ENCODE measurements at regions not wholly inside any gene's neighbourhood (a gene's known extent, or its start where the extent isn't known, plus 50 kb on each side); places are given as distances from the start of the nearest gene placed in this dataset.

- Histone ChIP-seq H3K4me3 (ENCODE audit: low read depth in 1 of 2, low read length in 1 of 2) (no peak overlapping the region), H3K4me1 (ENCODE audit: control insufficient read depth in 1 of 2, insufficient read depth in 1 of 2, low read depth in 1 of 2, low read length in 1 of 2) (no peaks in the 10 kb centered on the region), H3K27ac (no peak overlapping the region), H3K27me3 (no peaks in the 10 kb centered on the region), H3K36me3 (no peaks in the 10 kb centered on the region), H3K9me3 (no peaks in the 10 kb centered on the region)
- TF ChIP-seq CTCF (IDR thresholded peaks at IDR 0.05) = no peak
Measured at GRCh38 chr1:60133848-60134247, 60.3 kb upstream of the C1orf87 start.

GRCh38 chr1:60133000-60133673, 59.6 kb upstream of the C1orf87 start:
- Histone ChIP-seq H3K4me1 (ENCODE audit: control insufficient read depth in 1 of 2, insufficient read depth in 1 of 2, low read depth in 1 of 2, low read length in 1 of 2) (no peaks in the 10 kb centered on the region), H3K27me3 (no peaks in the 10 kb centered on the region), H3K27ac (no peak overlapping the region), H3K4me3 (ENCODE audit: low read depth in 1 of 2, low read length in 1 of 2) (no peak overlapping the region), H3K9me3 (no peaks in the 10 kb centered on the region), H3K36me3 (no peaks in the 10 kb centered on the region)
- no peak for TF ChIP-seq CTCF (IDR thresholded peaks at IDR 0.05)

GRCh38 chr1:60132108-60132507, 58.5 kb upstream of the C1orf87 start:
- Histone ChIP-seq H3K27ac (no peak overlapping the region), H3K27me3 (no peaks in the 10 kb centered on the region), H3K4me1 (ENCODE audit: control insufficient read depth in 1 of 2, insufficient read depth in 1 of 2, low read depth in 1 of 2, low read length in 1 of 2) (no peaks in the 10 kb centered on the region), H3K4me3 (ENCODE audit: low read depth in 1 of 2, low read length in 1 of 2) (no peak overlapping the region), H3K36me3 (no peaks in the 10 kb centered on the region), H3K9me3 (no peaks in the 10 kb centered on the region)
- no peak for TF ChIP-seq CTCF (IDR thresholded peaks at IDR 0.05)

GRCh38 chr1:60130703-60131102, 57.1 kb upstream of the C1orf87 start:
- no peak overlapping the region for H3K4me3 ChIP-seq (ENCODE audit: low read depth in 1 of 2, low read length in 1 of 2)
- H3K27ac ChIP-seq = no peak overlapping the region
- no peaks in the 10 kb centered on the region for H3K36me3 ChIP-seq
- no peak for TF ChIP-seq CTCF (IDR thresholded peaks at IDR 0.05)
- H3K4me1 ChIP-seq (ENCODE audit: control insufficient read depth in 1 of 2, insufficient read depth in 1 of 2, low read depth in 1 of 2, low read length in 1 of 2) = no peaks in the 10 kb centered on the region
- no peaks in the 10 kb centered on the region for H3K27me3 ChIP-seq
- no peaks in the 10 kb centered on the region for H3K9me3 ChIP-seq

GRCh38 chr1:60129911-60130310, 56.3 kb upstream of the C1orf87 start:
- TF ChIP-seq CTCF (IDR thresholded peaks at IDR 0.05) = no peak
- H3K4me3 ChIP-seq (ENCODE audit: low read depth in 1 of 2, low read length in 1 of 2) = no peak overlapping the region

More at GRCh38 chr1:60129911-60130310, 56.3 kb upstream of the C1orf87 start:
- Histone ChIP-seq H3K27ac (no peak overlapping the region), H3K36me3 (no peaks in the 10 kb centered on the region), H3K9me3 (no peaks in the 10 kb centered on the region), H3K4me1 (ENCODE audit: control insufficient read depth in 1 of 2, insufficient read depth in 1 of 2, low read depth in 1 of 2, low read length in 1 of 2) (no peaks in the 10 kb centered on the region), H3K27me3 (no peaks in the 10 kb centered on the region)
